Spleen (tissue), 7 donors: ENCODE measurements at regions not wholly inside any gene's neighbourhood (a gene's known extent, or its start where the extent isn't known, plus 50 kb on each side); places are given as distances from the start of the nearest gene placed in this dataset.

ENCODE experiments used
- POLR2A ChIP-seq, 3 donors: fragments of 450-650 bp; IDR thresholded peaks; one replicate each; pipeline ENCODE4 v1.5.1; 2017; ENCODE audit warnings: antibody characterized with exemption in 3 of 3, mild to moderate bottlenecking in 1 of 3
- POLR2AphosphoS5 ChIP-seq, 3 donors: sonication (generic); formaldehyde crosslinking; IDR thresholded peaks; one replicate each; pipeline ENCODE4 v1.5.1; 2017; ENCODE audit warnings: antibody characterized with exemption in 3 of 3
- TF ChIP-seq, protein P1 (sequence below), 11 experiments: fragments of 200-600 bp in 7 of 11; fragments of 450-650 bp in 4 of 11; sonication (generic) in 4 of 11; IDR thresholded peaks in 8 of 11; conservative IDR thresholded peaks in 3 of 11; 1 replicate in 7 of 11; 2 replicates in 4 of 11; pipeline versions ENCODE4 v1.4.0 to v1.8.0; 2016 to 2021; ENCODE audit warnings: antibody characterized with exemption in 11 of 11, inconsistent platforms in 4 of 11, mild to moderate bottlenecking in 1 of 11
- donor health status: DM: no; HTN: no; CAD: no; lungs with moderate emphysema.
- donor health status: DM: no; HTN: no; CAD: no.
- donor health status: DM: no; HTN: no; CAD: no.

DNA sequence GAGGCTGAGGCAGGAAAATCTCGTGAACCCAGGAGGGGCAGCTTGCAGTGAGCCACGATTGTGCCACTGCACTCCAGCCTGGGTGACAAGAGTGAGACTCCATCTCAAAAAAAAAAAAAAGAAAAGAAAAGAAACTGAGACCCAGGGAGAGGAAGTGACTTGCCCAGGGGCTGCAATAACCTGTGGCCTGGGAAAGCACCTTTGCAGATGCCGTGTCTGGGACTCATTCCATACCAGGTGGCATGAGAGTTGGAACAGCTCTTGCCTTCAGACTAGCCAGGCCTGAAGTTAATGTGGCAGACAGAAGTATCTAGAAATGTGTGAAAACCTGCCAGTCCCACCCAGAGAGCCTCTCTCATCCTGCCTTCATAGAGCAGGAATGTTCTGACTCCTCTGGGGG is 65.4 kb downstream of the PHETA1 start:
- TF ChIP-seq POLR2A (IDR thresholded peaks at IDR 0.05): no peak
- TF ChIP-seq, protein P1, sequence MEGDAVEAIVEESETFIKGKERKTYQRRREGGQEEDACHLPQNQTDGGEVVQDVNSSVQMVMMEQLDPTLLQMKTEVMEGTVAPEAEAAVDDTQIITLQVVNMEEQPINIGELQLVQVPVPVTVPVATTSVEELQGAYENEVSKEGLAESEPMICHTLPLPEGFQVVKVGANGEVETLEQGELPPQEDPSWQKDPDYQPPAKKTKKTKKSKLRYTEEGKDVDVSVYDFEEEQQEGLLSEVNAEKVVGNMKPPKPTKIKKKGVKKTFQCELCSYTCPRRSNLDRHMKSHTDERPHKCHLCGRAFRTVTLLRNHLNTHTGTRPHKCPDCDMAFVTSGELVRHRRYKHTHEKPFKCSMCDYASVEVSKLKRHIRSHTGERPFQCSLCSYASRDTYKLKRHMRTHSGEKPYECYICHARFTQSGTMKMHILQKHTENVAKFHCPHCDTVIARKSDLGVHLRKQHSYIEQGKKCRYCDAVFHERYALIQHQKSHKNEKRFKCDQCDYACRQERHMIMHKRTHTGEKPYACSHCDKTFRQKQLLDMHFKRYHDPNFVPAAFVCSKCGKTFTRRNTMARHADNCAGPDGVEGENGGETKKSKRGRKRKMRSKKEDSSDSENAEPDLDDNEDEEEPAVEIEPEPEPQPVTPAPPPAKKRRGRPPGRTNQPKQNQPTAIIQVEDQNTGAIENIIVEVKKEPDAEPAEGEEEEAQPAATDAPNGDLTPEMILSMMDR (IDR thresholded peaks at IDR 0.05 in 8 of 11, conservative IDR thresholded peaks at IDR 0.05 in 3 of 11): no peak
- no peak for TF ChIP-seq POLR2AphosphoS5 (IDR thresholded peaks at IDR 0.05)
